OCI-LY7 (cell line): ENCODE measurements at regions not wholly inside any gene's neighbourhood (a gene's known extent, or its start where the extent isn't known, plus 50 kb on each side); places are given as distances from the start of the nearest gene placed in this dataset.

Experiments
- BruUV-seq: library from RNA; stranded (reverse); fragments of 400-500 nt; replicated peaks from 2 replicates; lab custom pipeline; 2021; lab: Mats Ljungman, UMichigan
- CTCF ChIA-PET: fragments of 300-600 bp; sonication (Branson Sonifier 250); formaldehyde crosslinking; loops from one replicate; lab custom pipeline; 2022; ENCODE audit warnings: antibody characterized with exemption; ENCODE audit not compliant: unreplicated experiment; lab: Charles Lee
- POLR2A ChIA-PET: fragments of 300-600 bp; sonication (Branson Sonifier 250); formaldehyde crosslinking; loops from one replicate; lab custom pipeline; 2022; ENCODE audit warnings: antibody characterized with exemption; lab: Charles Lee
- DNase-seq: peaks from one replicate; pipeline ENCODE4 v3.0.0-alpha.2; 2015; ENCODE audit warnings: low spot score
- H2AFZ ChIP-seq: fragments of 200-600 bp; sonication (generic), shearing (Covaris generic); 2 replicates; pipeline ENCODE4 v1.6.1; 2014; ENCODE audit warnings: mild to moderate bottlenecking, antibody characterized with exemption, low read length, moderate library complexity
- H3K27ac ChIP-seq: fragments of 200-600 bp; sonication (generic); 2 replicates; pipeline ENCODE4 v1.5.1; 2014; ENCODE audit warnings: mixed run types, low read depth, mild to moderate bottlenecking, moderate library complexity, low read length, inconsistent platforms; ENCODE audit not compliant: poor library complexity, severe bottlenecking
- H3K36me3 ChIP-seq: fragments of 200-600 bp; sonication (generic); 2 replicates; pipeline ENCODE4 v1.6.1; 2014; ENCODE audit warnings: mild to moderate bottlenecking, antibody characterized with exemption, low read length, moderate library complexity, mixed read lengths; ENCODE audit not compliant: insufficient read depth
- H3K4me1 ChIP-seq: fragments of 200-600 bp; sonication (generic); 2 replicates; pipeline ENCODE4 v1.5.1; 2014; ENCODE audit warnings: mild to moderate bottlenecking, low read length; ENCODE audit not compliant: insufficient read depth, poor library complexity, severe bottlenecking
- H3K4me2 ChIP-seq: fragments of 200-600 bp; sonication (generic); 2 replicates; pipeline ENCODE4 v1.6.1; 2014; ENCODE audit warnings: mild to moderate bottlenecking, low read length
- H3K4me3 ChIP-seq: fragments of 200-600 bp; sonication (generic); 2 replicates; pipeline ENCODE4 v1.5.1; 2014; ENCODE audit warnings: mild to moderate bottlenecking, low read depth, low read length; ENCODE audit not compliant: poor library complexity, severe bottlenecking
- H3K79me2 ChIP-seq: fragments of 200-600 bp; sonication (generic); 2 replicates; pipeline ENCODE4 v1.6.1; 2016; ENCODE audit warnings: low read depth, mild to moderate bottlenecking, low read length, moderate library complexity, mixed read lengths; ENCODE audit not compliant: insufficient read depth
- H3K9me2 ChIP-seq: fragments of 200-600 bp; sonication (generic); 2 replicates; pipeline ENCODE4 v1.6.1; 2016; ENCODE audit warnings: mild to moderate bottlenecking, low read length, mixed read lengths; ENCODE audit not compliant: insufficient read depth
- H3K9me3 ChIP-seq: fragments of 200-600 bp; sonication (generic); 2 replicates; pipeline ENCODE4 v1.6.1; 2014; ENCODE audit warnings: mild to moderate bottlenecking, mixed run types, low read length, mixed read lengths
- H4K20me1 ChIP-seq: fragments of 200-600 bp; sonication (generic); 2 replicates; pipeline ENCODE4 v1.6.1; 2014; ENCODE audit warnings: mild to moderate bottlenecking, antibody characterized with exemption, low read length, moderate library complexity, mixed read lengths; ENCODE audit not compliant: insufficient read depth
- EZH2phosphoT487 ChIP-seq: fragments of 200-600 bp; sonication (generic); IDR thresholded peaks from 2 replicates; pipeline ENCODE4 v1.6.1; 2018; ENCODE audit warnings: low read depth, borderline replicate concordance, mild to moderate bottlenecking, mixed run types, antibody characterized with exemption, low read length, moderate library complexity, mixed read lengths
- intact Hi-C: fragments of 100-400 bp; cut with micrococcal nuclease; formaldehyde crosslinking; loops from one replicate; pipeline ENCODE4 v1.10.0; 2022; ENCODE audit not compliant: unreplicated experiment
- TF ChIP-seq, protein P1 (sequence below): fragments of 200-600 bp; sonication (generic); conservative IDR thresholded peaks from 2 replicates; pipeline ENCODE4 v1.5.1; 2014; ENCODE audit warnings: mild to moderate bottlenecking, antibody characterized with exemption, low read length, moderate library complexity, mixed read lengths

DNA sequence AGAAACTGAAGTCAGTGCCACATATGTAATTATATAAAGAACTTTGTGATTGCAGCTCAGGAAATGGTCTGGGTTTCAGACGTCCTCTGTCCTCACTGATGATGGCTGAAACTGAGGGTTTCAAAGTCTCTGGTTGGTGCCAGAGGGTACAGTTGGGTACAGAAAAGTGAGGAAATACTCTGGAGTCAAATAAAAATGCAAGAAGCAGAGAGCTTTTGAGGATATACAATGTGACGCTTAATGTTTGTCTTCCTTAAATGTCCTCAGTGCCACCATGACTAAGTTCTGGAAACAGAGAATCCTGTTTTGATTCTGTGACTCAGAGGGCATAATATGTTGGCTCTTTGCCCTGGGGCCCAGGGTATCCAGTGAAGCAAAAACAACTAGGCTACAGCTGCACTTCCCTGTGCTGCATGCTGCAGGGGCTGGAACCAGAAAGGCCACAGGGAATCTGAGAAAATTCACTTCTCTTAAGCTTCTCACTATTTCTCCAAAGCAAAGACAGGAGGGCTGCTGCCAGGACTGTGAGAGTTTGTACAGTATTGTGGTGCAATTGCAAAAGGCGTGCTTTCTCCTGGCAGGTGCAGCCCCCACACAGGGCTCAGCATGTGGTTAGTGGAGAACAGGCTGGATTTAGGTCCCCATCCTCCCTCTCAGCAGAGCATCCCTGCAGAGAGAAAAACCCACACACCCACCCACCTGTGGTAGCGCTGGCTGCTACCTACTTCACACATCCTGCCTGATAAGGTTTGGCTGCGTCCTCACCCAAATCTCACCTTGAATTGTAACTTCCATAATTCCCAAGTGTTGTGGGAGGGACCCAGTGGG, 169.5 kb upstream of the SVIL start:
- Histone ChIP-seq H3K9me2 (no peaks in the 10 kb centered on the region), H3K4me3 (no peak overlapping the region), H3K9me3 (no peaks in the 10 kb centered on the region), H2AFZ (no peak overlapping the region), H3K4me1 (no peaks in the 10 kb centered on the region), H3K79me2 (no peaks in the 10 kb centered on the region), H3K4me2 (no peak overlapping the region), H3K36me3 (no peaks in the 10 kb centered on the region), H4K20me1 (no peaks in the 10 kb centered on the region), H3K27ac (no peak overlapping the region)
- intact Hi-C loops: no loop called here
- CTCF ChIA-PET: no interaction called here
- TF ChIP-seq EZH2phosphoT487: no peak
- TF ChIP-seq, protein P1, sequence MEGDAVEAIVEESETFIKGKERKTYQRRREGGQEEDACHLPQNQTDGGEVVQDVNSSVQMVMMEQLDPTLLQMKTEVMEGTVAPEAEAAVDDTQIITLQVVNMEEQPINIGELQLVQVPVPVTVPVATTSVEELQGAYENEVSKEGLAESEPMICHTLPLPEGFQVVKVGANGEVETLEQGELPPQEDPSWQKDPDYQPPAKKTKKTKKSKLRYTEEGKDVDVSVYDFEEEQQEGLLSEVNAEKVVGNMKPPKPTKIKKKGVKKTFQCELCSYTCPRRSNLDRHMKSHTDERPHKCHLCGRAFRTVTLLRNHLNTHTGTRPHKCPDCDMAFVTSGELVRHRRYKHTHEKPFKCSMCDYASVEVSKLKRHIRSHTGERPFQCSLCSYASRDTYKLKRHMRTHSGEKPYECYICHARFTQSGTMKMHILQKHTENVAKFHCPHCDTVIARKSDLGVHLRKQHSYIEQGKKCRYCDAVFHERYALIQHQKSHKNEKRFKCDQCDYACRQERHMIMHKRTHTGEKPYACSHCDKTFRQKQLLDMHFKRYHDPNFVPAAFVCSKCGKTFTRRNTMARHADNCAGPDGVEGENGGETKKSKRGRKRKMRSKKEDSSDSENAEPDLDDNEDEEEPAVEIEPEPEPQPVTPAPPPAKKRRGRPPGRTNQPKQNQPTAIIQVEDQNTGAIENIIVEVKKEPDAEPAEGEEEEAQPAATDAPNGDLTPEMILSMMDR: no peak
- POLR2A ChIA-PET: no interaction called here
- no peak for DNase-seq
- BruUV-seq: no TSS peak

DNA sequence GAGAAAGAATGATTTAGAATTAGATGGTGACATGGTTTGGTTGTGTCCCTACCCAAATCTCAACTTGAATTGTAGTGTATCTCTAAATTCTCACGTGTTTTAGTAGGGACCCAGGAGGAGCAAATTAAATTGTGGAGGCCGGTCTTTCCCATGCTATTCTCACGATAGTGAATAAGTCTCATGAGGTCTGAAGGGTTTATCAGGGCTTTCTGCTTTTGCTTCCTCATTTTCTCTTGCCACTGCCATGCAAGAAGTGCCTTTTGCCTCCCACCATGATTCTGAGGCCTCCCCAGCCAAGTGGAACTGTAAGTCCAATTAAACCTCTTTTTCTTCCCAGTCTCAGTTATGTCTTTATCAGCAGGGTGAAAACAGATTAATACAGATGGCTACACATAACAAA, 167.4 kb upstream of the SVIL start:
- TF ChIP-seq, protein P1: no peak
- no peak for TF ChIP-seq EZH2phosphoT487
- CTCF ChIA-PET: no interaction called here

More for the DNA sequence above, 167.4 kb upstream of the SVIL start:
- no peaks in the 10 kb centered on the region for H3K9me3 ChIP-seq
- H3K79me2 ChIP-seq: no peaks in the 10 kb centered on the region
- H3K36me3 ChIP-seq: no peaks in the 10 kb centered on the region
- no peak overlapping the region for H2AFZ ChIP-seq
- intact Hi-C loops: no loop called here
- no TSS peak for BruUV-seq
- no peaks in the 10 kb centered on the region for H4K20me1 ChIP-seq
- H3K4me3 ChIP-seq: no peak overlapping the region
- H3K4me1 ChIP-seq: no peaks in the 10 kb centered on the region
- no peak for DNase-seq
- no peaks in the 10 kb centered on the region for H3K9me2 ChIP-seq
- H3K27ac ChIP-seq: no peak overlapping the region
- H3K4me2 ChIP-seq: no peak overlapping the region
- POLR2A ChIA-PET: interaction anchor here (0.6 to 0.9 kb wide), 3 partner anchors 11 to 218 kb away, joined by 3 to 5 read pairs (median 5); no protein-coding TSS in a partner anchor
